ENCODE measurements at regions not wholly inside any gene's neighbourhood (a gene's known extent, or its start where the extent isn't known, plus 50 kb on each side); places are given as distances from the start of the nearest gene placed in this dataset.
"Not testable (repeated sequence)": the region's sequence is repeated elsewhere in the genome, so short reads cannot be mapped to it uniquely, and the experiment has no call there.

- in situ Hi-C loops (cut with MboI) = no loop called here
- no peak overlapping the region for H3K9ac ChIP-seq
- no peaks in the 10 kb centered on the region for H3K4me1 ChIP-seq (ENCODE audit: insufficient read depth)
- DNase-seq = no peak
- H3K79me2 ChIP-seq (ENCODE audit: insufficient read depth) = no peaks in the 10 kb centered on the region
- no peak overlapping the region for H3K27ac ChIP-seq
- H3K9me3 ChIP-seq (ENCODE audit: low read depth) = no peaks in the 10 kb centered on the region
- TF ChIP-seq EZH2 (IDR thresholded peaks at IDR 0.05; ENCODE audit: insufficient read depth, poor library complexity, severe bottlenecking) (no peak), EZH2phosphoT487 (IDR thresholded peaks at IDR 0.05; ENCODE audit: insufficient read depth, low read depth) (no peak)
- H3K36me3 ChIP-seq (ENCODE audit: low read depth) = no peaks in the 10 kb centered on the region
- peaks cover 21% of the 10 kb centered on the region for H3K27me3 ChIP-seq (replicated peaks; ENCODE audit: insufficient read depth)
- 0 out of 2 replicates have a peak, but pooled peaks cover 5% of the 10 kb centered on the region for H3F3A ChIP-seq (ENCODE audit: insufficient read depth)
- H3K4me2 ChIP-seq (ENCODE audit: unreplicated experiment) = no peak overlapping the region
- H4K20me1 ChIP-seq (ENCODE audit: insufficient read depth) = no peaks in the 10 kb centered on the region
- H3K9me2 ChIP-seq (ENCODE audit: insufficient read depth) = no peaks in the 10 kb centered on the region
- no peak overlapping the region for H3K4me3 ChIP-seq
- 64 to 65% methylated on average over 8 to 11 of the region's 11 CpGs for WGBS, 2 experiments (ENCODE audit: low coverage in 1 of 2, low lambda C conversion rate in 2 of 2, missing lambda C conversion rate in 2 of 2)
- no peak overlapping the region for H2AFZ ChIP-seq
Measured at GRCh38 chr4:174401471-174402130, 117.9 kb downstream of the CEP44 start.

GRCh38 chr4:174400603-174401302 is 117.0 kb downstream of the CEP44 start:
- H3K27me3 ChIP-seq (replicated peaks; ENCODE audit: insufficient read depth) = peaks cover 20% of the 10 kb centered on the region
- H3K4me2 ChIP-seq (ENCODE audit: unreplicated experiment); H3K9me3 ChIP-seq (ENCODE audit: low read depth); H3K9ac ChIP-seq; H3K4me3 ChIP-seq; H2AFZ ChIP-seq; H3K79me2 ChIP-seq (ENCODE audit: insufficient read depth); H3F3A ChIP-seq (ENCODE audit: insufficient read depth); H3K4me1 ChIP-seq (ENCODE audit: insufficient read depth); H4K20me1 ChIP-seq (ENCODE audit: insufficient read depth); H3K36me3 ChIP-seq (ENCODE audit: low read depth); DNase-seq; in situ Hi-C loops (cut with MboI); H3K9me2 ChIP-seq (ENCODE audit: insufficient read depth); H3K27ac ChIP-seq: not testable (repeated sequence)
- 93 to 96% methylated on average over 8 of the region's 8 CpGs for WGBS, 2 experiments (ENCODE audit: low coverage in 1 of 2, low lambda C conversion rate in 2 of 2, missing lambda C conversion rate in 2 of 2)

- H3K4me1 ChIP-seq (ENCODE audit: insufficient read depth) = peaks cover 14% of the 10 kb centered on the region
- peaks cover 13% of the 10 kb centered on the region for H3K27me3 ChIP-seq (replicated peaks; ENCODE audit: insufficient read depth)
- no peak overlapping the region for H3K4me2 ChIP-seq (ENCODE audit: unreplicated experiment)
- no peaks in the 10 kb centered on the region for H3K79me2 ChIP-seq (ENCODE audit: insufficient read depth)
- no peak overlapping the region for H3K27ac ChIP-seq
- no peak overlapping the region for H3K9ac ChIP-seq
- no peaks in the 10 kb centered on the region for H3K9me2 ChIP-seq (ENCODE audit: insufficient read depth)
- no peaks in the 10 kb centered on the region for H3K9me3 ChIP-seq (ENCODE audit: low read depth)
- H4K20me1 ChIP-seq (ENCODE audit: insufficient read depth) = no peaks in the 10 kb centered on the region
- H3F3A ChIP-seq (ENCODE audit: insufficient read depth) = peaks cover 13% of the 10 kb centered on the region
- in situ Hi-C loops (cut with MboI) = no loop called here
- H3K4me3 ChIP-seq = no peak overlapping the region
- no peak for TF ChIP-seq EZH2phosphoT487 (IDR thresholded peaks at IDR 0.05; ENCODE audit: insufficient read depth, low read depth)
- no peak for TF ChIP-seq EZH2 (IDR thresholded peaks at IDR 0.05; ENCODE audit: insufficient read depth, poor library complexity, severe bottlenecking)
- no peaks in the 10 kb centered on the region for H3K36me3 ChIP-seq (ENCODE audit: low read depth)
- no peak overlapping the region for H2AFZ ChIP-seq
- WGBS, 2 experiments (ENCODE audit: low coverage in 1 of 2, low lambda C conversion rate in 2 of 2, missing lambda C conversion rate in 2 of 2) = 4 to 6% methylated on average over 2 of the region's 2 CpGs
- DNase-seq = peak; percentile 80
Measured at GRCh38 chr4:174398728-174399127, 115.0 kb downstream of the CEP44 start.

GRCh38 chr4:174397366-174398155 is 113.8 kb downstream of the CEP44 start:
- Histone ChIP-seq H3K4me2 (ENCODE audit: unreplicated experiment) (no peak overlapping the region), H2AFZ (no peak overlapping the region), H3F3A (ENCODE audit: insufficient read depth) (peaks cover 13% of the 10 kb centered on the region), H3K4me3 (no peak overlapping the region), H4K20me1 (ENCODE audit: insufficient read depth) (no peaks in the 10 kb centered on the region), H3K79me2 (ENCODE audit: insufficient read depth) (no peaks in the 10 kb centered on the region), H3K9me2 (ENCODE audit: insufficient read depth) (no peaks in the 10 kb centered on the region), H3K4me1 (ENCODE audit: insufficient read depth) (peaks cover 14% of the 10 kb centered on the region), H3K27me3 (replicated peaks; ENCODE audit: insufficient read depth) (peaks cover 10% of the 10 kb centered on the region; the same call in 1 of the 2 replicates), H3K36me3 (ENCODE audit: low read depth) (no peaks in the 10 kb centered on the region), H3K27ac (no peak overlapping the region), H3K9ac (no peak overlapping the region), H3K9me3 (ENCODE audit: low read depth) (no peaks in the 10 kb centered on the region)
- in situ Hi-C loops (cut with MboI) = no loop called here
- no peak for DNase-seq
- 57 to 63% methylated on average over 3 of the region's 3 CpGs for whole genome bisulfite sequencing, 2 experiments (ENCODE audit: low coverage in 1 of 2, low lambda C conversion rate in 2 of 2, missing lambda C conversion rate in 2 of 2)
- no peak for TF ChIP-seq EZH2 (IDR thresholded peaks at IDR 0.05; ENCODE audit: insufficient read depth, poor library complexity, severe bottlenecking)
- TF ChIP-seq EZH2phosphoT487 (IDR thresholded peaks at IDR 0.05; ENCODE audit: insufficient read depth, low read depth) = no peak
